ENCODE measurements at regions not wholly inside any gene's neighbourhood (a gene's known extent, or its start where the extent isn't known, plus 50 kb on each side); places are given as distances from the start of the nearest gene placed in this dataset.

GRCh38 chr20:55139173-55139765 lies 663.9 kb downstream of the DOK5 start:
- TF ChIP-seq CTCF (conservative IDR thresholded peaks at IDR 0.05; ENCODE audit: low read depth, low read length), result no peak
- TF ChIP-seq EZH2 (IDR thresholded peaks at IDR 0.05; ENCODE audit: borderline replicate concordance, low read depth, low read length, poor library complexity, severe bottlenecking), result no peak
